HG03342 (cell line): ENCODE measurements at regions not wholly inside any gene's neighbourhood (a gene's known extent, or its start where the extent isn't known, plus 50 kb on each side); places are given as distances from the start of the nearest gene placed in this dataset.

ENCODE experiments used
- ATAC-seq: cut with Tn5 transposase; IDR thresholded peaks from one replicate; pipeline ENCODE4 v1.9.1; 2021; ENCODE audit warnings: mild to moderate bottlenecking, moderate library complexity; ENCODE audit not compliant: unreplicated experiment

DNA sequence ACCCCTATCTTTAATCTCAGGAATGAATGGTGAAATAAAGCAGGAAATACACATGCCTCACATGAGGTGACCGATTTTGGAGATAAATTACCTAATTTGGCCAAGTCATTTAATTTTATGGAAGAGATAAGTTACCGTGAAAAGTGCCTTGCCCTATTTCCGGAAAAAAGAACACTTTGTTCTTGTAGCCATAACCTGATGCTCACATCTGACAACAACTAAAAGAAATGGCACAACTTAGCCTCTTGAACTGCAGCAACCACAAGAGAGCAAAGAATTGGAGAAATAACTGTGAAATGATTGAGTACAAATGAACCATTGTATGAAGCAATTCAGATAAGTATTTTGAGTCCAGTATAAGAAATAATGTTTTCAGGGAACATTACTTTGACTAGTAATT, 628.1 kb upstream of the TYRP1 start:
- ATAC-seq: no peak

DNA sequence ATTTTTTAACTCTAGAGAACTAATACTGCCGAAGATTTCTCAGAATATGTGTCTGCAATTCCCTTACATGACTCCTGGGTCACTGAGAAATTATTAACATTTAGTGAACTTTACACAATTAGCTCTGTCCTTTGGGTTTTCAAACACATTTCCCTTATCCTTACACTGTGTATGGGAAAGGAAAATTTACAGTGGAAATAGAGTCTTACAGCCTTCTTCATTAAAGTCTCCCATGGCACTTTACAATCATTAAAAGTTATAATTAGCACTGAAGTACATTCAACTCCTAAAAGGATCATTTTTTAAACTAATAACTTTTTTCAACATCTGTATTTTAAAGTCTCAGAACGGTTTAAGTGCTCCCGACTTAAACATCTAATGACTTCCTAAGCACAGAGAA, 627.5 kb upstream of the TYRP1 start:
- no peak for ATAC-seq

DNA sequence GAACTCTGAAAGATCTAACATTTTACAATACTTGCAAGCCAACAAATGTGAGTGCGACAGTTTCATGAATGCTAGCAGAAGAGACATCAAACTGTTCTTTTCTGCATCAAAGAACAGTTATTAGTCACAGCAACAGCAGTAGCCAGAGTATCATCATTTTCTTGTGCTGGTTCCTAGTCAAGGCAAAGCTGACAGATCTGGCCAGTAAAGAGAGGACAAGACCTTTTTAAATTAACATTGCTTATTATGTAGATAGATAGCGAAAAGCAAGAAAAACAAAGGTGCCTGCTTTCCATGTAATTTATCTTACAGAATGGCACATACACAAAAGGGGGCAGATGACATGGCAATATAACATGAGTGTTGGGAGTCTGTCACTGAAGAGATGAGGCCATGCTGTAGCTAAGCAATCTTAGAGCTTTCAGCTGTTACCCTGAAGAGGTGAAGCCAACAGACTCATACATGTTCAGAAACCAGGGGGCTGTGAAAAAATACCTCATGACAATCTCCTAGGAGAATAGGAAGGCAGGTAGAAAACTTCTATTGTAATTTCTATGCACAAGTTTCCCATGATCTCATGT, 626.6 kb upstream of the TYRP1 start:
- no peak for ATAC-seq

DNA sequence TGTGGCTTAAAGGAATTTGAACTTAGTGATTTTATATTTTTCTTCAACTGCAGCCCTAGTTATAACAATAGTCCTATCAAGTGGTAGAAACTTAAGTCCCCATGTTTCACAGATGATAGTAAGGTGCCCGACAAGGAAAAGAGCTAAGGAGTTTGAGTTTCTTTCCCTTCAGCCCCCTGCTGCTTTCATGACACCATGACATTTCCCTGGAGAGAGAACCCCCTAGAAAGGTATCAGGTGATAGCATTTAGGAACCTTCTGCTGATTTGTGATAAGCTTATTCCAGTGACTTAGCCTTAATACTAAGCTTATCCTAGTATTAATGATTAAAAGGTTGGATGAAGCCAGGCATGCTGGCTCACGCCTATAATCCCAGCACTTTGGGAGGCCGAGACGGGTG, 623.8 kb upstream of the TYRP1 start:
- ATAC-seq: no peak

DNA sequence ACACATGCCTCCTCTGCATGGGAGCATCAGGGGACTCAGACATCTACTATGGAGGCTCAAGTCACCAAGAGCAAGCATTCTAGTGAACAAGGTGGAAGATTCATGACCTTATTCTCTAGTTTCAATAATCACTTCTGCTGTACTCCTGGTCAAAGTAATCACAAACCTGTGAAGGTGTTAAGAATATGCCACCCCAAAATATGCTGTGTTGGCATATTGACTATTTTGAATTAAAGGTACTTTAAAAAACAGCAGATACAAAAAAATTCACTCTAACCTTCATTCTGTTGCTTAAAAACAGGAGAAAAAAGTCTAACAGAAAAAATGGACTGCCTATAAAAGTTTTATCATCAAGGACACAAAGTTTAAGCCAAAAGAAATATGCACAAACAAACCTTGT, 607.8 kb upstream of the TYRP1 start:
- no peak for ATAC-seq

DNA sequence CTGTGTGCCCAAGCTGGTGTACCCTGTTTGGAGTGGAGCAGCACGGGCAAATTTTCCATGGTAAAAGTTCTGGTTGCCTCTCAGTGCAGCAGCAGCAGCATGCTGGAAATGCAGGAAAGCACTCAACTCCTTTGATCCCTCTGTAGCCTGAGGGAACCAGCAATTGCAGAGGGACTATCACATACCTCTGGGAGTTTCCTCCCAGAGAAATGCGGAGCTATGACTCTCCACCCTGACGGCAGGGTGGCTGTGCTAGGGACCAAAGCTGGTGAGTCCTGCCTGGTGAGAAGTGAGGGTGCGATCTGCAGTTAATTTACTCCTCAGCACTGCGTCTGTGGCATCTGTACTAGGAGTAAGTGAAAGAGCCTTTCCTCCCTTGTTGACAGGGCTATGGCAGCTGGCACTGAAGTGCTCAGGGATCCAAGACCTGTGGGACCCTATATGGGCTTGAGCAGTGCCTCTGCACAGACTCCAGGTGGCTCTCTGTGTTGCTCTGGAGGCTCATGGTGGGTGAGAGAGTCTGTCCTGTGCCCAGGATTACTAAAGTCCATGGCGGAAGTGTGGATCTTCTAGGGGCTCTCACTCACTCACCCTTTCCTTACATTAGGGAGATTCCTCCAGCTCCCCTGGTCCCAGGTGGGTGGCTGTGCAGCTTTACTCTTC, 601.2 kb upstream of the TYRP1 start:
- no peak for ATAC-seq

DNA sequence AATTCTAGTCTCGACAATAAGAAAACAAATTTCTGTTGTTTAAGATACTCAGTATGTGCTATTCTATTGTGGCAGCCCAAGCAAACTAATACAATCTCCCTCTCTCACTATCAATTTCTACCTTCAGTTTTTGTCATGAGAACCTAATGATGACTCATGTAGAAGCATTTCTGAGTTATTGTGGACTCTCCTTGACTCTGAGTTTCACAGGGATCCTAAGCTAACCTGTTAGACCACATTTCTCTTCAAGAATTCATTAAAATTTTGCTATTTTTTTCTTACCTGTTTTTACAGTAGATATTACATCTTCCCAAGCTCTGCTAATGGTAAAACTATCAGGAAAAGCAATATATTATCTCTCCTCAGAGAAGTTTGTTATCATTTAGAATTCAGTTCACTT, 599.1 kb upstream of the TYRP1 start:
- no peak for ATAC-seq

DNA sequence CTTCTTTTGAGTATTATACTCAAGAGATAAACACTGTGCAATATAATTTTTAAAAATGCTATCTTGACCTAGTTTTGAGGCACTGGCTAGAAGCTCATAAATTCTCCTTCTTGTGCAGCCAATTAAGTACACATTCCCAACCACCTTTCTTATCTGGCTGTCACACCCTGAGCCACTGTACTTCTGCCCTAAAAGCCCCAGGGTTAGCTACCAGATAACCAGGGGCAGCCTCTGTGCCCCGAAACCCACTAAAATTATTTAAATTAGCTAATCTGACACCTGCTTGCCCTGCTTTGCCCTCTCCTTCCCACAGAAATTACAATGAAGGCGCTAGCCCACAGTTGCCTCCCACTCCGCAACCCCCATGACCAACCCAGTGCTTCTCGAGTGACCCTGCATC, 597.3 kb upstream of the TYRP1 start:
- ATAC-seq: no peak

DNA sequence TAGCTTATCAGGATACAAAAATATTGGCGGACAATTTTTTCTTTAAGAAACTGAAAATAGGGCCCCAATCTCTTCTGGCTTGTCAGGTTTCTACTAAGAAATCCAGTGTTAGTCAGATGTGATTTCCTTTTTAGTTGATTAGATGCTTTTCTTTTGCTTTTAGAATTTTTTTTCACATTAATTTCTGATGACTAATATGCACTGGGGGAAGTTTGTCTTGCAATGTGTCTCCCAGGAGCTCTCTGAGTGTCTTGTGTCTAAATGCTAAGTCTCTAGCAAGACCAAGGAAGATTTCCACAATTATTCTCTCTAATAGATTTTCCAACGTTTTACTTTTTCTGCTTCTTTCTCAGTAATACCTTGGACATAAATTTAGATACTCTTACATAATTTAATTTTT, 559.8 kb upstream of the TYRP1 start:
- no peak for ATAC-seq

DNA sequence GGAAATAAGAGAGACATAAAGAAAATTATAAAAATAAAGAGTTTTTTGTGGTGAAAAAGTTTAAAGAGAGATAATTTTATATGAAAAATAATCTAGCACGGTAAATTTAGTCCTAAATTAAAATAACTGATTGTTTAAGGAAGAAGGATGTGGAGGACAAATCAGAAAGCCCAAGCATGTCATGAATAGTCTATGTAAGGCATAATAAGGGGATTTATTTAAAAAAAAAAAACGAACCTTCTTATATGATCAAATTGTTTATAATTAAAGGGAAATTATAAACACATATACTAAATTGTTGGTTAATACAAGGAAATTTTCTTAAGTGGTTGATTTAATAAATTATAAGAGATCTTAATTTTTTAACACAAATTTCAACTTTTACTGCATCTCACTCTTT, 551.8 kb upstream of the TYRP1 start:
- no peak for ATAC-seq

DNA sequence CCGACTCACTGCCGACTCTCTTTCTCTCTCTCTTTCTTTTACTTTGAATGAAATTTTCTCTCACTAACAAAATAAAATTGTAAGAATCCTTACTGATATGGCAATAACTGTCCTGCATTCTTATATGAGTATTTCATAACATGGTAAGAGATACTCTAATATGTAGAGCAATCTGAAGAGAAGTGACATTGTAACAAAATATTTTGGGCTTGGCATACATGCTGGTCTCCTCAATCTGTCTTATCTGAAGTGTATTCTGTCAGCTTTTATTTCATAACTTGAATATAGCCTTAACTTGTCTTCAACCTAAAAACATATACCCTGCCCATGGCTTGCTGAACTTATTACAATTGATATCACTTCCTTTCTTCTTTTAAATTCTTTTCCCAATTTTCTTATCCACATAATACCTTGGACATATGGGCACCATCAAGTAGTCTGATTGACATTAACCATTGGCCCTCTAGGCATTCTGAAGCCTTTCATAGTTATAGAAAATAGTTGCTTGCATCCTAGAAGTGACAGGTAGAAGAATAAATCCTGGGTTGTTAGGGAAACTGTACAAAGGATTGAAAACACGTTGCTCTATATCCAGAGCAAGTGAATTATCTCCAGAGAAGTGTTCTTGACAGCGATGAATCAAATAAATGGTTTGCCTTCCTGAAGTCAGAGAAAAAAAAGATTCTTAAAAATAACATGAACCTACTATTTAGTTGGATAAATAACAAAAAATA, 537.6 kb upstream of the TYRP1 start:
- no peak for ATAC-seq

DNA sequence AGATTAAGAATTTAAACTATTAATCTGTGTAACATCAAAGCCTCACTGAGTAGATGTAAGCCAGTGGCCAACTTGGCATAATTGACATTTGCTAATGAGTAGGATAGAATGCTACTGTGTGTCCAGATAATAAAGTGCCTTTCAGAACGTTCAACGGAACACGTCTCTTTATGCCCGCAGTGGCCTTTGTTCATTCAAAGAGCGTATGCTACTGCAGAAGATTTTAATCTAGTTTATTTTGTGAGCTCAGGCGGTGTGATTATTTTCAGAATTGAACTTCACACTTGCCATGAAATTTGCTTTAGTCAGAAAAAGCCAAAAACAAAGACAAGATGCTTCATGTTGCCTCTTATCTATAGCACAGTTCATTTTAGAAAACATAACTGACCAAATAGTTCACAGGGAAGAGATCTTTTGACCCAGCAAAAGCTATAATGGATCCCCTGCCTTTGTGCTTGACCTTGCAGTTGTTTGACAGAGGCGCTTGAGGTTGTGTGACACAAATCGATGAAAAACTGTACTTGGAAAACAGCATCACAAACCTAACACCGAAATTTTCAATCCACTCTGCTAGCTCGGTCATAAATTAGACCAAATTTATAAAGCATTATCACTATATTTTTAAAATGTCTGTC, 530.9 kb upstream of the TYRP1 start:
- no peak for ATAC-seq

DNA sequence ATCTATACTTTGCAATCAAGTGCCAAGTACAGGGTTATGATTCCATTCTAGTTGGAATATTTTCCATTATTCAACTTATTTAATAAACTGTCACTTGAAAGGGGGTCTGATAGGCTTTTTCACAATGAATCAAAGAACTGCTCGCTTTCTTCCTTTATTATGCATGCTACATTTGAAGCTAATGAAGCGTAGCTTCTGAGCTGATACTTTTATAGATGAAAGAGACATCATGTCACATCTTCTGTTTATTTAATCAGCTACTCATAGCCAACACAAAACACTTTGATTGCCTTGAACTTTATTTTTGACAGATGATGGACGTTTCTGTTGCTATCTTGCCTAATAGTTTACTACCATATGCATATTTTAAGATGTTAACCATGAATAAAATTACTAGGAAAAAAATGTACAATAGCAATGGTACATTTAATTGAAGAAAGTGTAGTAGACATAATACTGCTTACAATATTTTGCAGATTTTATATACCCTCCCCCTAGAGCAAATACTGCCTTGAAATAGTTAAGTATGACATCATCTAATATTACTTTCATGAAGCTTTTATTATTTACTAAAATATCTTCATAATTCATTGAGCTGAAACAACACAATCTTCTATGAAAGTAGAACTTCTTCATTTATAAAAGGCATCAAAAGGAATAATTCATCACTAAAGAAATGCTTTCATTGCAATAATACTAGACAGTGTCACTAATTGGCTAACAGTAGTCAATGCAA, 529.3 kb upstream of the TYRP1 start:
- no peak for ATAC-seq

DNA sequence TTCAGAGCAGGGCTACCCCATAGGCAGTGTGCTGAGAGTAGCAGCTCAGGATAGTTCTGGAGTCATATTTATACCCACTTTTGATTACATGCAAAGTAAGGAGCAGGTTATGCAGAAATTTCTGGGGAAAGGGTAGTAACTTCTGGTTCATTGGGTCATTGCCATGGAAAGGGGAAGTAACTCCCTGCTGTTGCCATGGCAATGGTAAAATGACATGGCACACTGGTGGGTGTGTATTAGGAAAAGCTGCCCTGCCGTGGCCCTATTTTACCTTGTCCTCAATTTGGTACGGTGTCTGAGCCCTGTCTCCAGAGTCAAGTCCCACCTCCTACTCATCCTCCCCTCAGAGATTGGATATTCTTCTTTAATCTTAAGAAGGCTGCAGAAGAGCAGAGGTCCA, 526.7 kb upstream of the TYRP1 start:
- no peak for ATAC-seq

DNA sequence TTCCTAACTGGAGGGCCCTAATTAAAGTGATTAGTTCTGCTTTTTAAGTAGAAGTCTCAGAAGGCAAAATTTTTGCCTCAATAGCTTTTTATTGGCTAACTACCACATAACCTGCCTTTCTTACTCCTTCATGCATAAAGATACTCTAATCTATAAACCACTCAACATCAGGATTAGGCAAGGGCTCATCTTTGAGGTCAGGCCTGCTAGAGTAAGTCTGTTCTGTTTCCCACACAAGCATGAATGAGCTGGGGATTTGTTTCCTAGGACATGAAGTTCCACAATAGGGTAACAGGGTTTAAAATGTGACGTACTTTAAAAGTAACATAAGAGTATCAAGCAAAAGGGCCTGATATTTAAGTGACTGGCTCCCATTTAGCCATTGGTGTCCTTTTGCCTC, 522.7 kb upstream of the TYRP1 start:
- no peak for ATAC-seq

DNA sequence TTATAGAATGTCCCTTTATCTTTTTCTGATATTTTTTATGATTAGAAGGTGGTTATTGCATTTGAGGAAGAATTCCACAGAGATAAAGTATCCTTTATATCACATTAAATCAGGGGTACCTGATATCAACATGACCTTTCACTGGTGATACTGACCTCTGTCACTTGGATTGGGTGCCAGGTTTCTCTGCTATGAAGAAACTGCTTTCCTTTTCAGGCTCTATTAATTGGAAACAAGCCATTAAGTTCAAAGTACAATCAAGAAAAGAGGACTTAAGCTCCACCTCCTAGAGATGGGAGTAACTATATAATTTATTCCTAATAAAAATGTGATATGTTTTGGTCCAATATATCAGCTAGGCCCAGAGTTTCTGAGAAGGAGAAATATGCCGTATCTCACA, 514.6 kb upstream of the TYRP1 start:
- no peak for ATAC-seq

DNA sequence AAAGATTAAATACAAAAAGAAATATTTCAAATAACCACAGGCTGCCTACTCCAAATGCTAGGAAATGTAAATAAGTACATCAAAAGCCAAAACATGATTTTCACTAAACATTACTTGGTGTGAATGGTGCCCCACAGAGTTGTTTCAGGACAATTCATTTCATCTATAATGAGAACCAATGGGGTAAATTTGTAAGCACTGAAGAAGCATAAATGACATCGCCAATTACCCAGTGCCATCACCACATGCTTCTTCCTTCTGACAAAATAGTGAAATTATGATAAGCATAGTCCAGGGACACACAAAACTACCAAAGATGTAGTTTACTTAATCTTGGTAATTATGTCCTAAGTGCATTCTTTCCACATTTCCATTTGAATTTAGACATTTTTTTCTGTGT, 510.4 kb upstream of the TYRP1 start:
- ATAC-seq: no peak

DNA sequence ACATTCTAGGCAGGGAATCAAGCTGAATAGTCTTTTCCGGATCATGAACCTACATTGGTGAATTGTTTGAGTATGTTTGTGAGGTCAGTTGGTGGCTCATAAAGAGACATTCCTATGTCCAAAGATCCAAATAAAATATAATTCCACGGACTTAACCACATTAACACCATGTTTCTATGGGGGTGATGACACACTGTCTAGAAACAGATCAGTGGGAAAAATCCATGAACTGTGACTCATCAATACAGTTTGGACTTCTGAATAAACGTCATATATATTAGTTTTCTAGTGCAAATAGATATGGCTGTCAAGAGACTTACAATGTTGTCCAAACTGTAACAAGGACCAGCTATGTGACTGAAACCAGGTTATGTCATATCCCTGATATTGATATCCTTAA, 509.9 kb upstream of the TYRP1 start:
- no peak for ATAC-seq

DNA sequence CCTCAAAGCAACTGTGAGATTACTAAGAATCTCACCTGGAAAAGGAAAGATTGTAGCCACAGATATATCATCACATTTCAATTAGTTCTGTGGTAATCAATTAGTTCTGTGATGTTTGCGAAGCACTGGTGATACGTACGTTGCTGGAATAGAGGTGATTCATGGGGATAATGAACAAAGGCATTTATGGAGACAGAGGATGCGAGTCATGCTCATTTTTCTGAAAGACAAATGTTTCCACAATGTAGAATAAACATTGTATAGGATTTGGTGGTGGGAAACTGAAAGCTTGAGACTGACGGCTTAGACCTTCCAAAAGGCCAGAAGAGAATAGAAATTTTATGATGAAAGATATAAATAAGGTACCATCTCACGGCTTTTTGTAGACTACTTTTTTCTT, 507.3 kb upstream of the TYRP1 start:
- no peak for ATAC-seq

DNA sequence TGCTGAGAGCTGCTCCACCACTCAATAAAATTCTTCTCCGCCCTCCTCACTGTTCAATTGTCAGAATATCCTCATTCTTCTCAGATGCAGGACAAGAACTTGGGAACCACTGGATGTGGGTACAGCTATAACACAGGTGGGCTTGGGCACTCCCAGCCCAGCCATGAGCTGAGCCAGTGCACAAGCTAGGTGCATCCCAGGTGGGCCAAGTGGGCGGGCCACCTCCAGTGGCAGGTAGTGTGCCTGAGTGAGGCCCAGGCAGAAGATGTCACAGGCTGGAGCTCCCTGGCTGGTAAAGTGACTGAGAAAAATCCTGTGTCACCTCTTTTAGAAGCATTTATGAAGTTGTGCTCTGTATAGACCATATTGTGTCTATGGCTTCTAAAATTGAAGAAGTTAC, 501.6 kb upstream of the TYRP1 start:
- ATAC-seq: no peak

DNA sequence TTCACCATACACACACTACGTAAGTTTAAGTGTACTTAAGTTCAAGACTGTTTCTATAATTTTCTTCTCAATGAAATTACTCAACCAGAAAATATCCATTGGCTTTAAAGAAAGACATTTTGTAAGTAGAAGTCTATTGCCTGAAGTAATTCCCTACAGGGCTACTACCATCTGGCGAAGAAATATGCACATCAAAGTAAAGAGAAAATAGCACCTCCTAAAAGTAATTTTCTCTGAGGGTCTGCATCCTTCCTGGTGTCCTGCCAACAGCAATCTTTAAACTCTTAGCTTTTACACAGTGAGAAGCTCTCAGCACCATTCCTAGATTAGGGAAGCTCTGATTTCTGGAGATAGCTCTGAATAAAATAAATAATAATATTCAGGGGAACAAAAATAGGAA, 498.5 kb upstream of the TYRP1 start:
- no peak for ATAC-seq
